Lower leg skin (tissue), 3 donors: ENCODE measurements at regions not wholly inside any gene's neighbourhood (a gene's known extent, or its start where the extent isn't known, plus 50 kb on each side); places are given as distances from the start of the nearest gene placed in this dataset.

Experiments
- CTCF ChIP-seq, 3 donors: fragments of 450-650 bp; IDR thresholded peaks; one replicate each; pipeline ENCODE4 v1.5.1; 2016; ENCODE audit warnings: antibody characterized with exemption in 3 of 3, mild to moderate bottlenecking in 3 of 3, moderate library complexity in 2 of 3
- POLR2A ChIP-seq, 2 donors: fragments of 450-650 bp; IDR thresholded peaks; one replicate each; pipeline ENCODE4 v1.6.1; 2016 to 2017; ENCODE audit warnings: antibody characterized with exemption in 2 of 2, mild to moderate bottlenecking in 1 of 2, moderate library complexity in 1 of 2

GRCh38 chr11:76723142-76723541 lies 52.6 kb upstream of the LRRC32 start:
- TF ChIP-seq CTCF (IDR thresholded peaks at IDR 0.05) (no peak), POLR2A (IDR thresholded peaks at IDR 0.05) (no peak)
